Upper lobe of left lung (tissue), 6 donors: ENCODE measurements at regions not wholly inside any gene's neighbourhood (a gene's known extent, or its start where the extent isn't known, plus 50 kb on each side); places are given as distances from the start of the nearest gene placed in this dataset.

Experiments
- ATAC-seq, 2 donors: fragments of 200-7000 bp; cut with Tn5 transposase; one replicate each; pipeline ENCODE4 v1.9.1; 2022; ENCODE audit warnings: mild to moderate bottlenecking in 2 of 2, moderate library complexity in 2 of 2; ENCODE audit not compliant: low FRiP score in 2 of 2
- DNase-seq, 2 donors: peaks; one replicate each; pipeline ENCODE4 v3.0.0-alpha.2; 2019 to 2020
- H3K27ac ChIP-seq, 4 donors: fragments of 200-600 bp; sonication (generic); one replicate each; pipeline ENCODE4 v1.5.1; 2016 to 2019
- H3K27me3 ChIP-seq, 4 donors: fragments of 200-600 bp; sonication (generic); one replicate each; pipeline ENCODE4 v1.5.1; 2017 to 2019
- H3K36me3 ChIP-seq, 4 donors: fragments of 200-600 bp; sonication (generic); one replicate each; pipeline ENCODE4 v1.5.1; 2016 to 2019
- H3K4me1 ChIP-seq, 4 donors: fragments of 200-600 bp; sonication (generic); one replicate each; pipeline ENCODE4 v1.5.1; 2018 to 2019
- H3K4me3 ChIP-seq, 4 donors: fragments of 200-600 bp; sonication (generic); one replicate each; pipeline ENCODE4 v1.5.1; 2017 to 2019; ENCODE audit warnings: mild to moderate bottlenecking in 2 of 4, moderate library complexity in 1 of 4
- H3K9me3 ChIP-seq, 4 donors: fragments of 200-600 bp; sonication (generic); one replicate each; pipeline ENCODE4 v1.5.1; 2018 to 2019
- CTCF ChIP-seq, 6 experiments: fragments of 450-650 bp in 4 of 6; fragments of 200-600 bp in 2 of 6; sonication (generic) in 2 of 6; IDR thresholded peaks; one replicate each; pipeline ENCODE4 v1.5.1; 2016 to 2019; ENCODE audit warnings: antibody characterized with exemption in 6 of 6
- EP300 ChIP-seq, 4 donors: sonication (generic); formaldehyde crosslinking; IDR thresholded peaks; one replicate each; pipeline ENCODE4 v1.5.1; 2017; ENCODE audit warnings: antibody characterized with exemption in 4 of 4, control low read depth in 2 of 4
- POLR2A ChIP-seq, 4 donors: fragments of 450-650 bp; IDR thresholded peaks; one replicate each; pipeline ENCODE4 v1.5.1; 2016 to 2017; ENCODE audit warnings: antibody characterized with exemption in 4 of 4, mild to moderate bottlenecking in 2 of 4
- POLR2AphosphoS5 ChIP-seq, 2 donors: sonication (generic); formaldehyde crosslinking; IDR thresholded peaks; one replicate each; pipeline ENCODE4 v1.5.1; 2017; ENCODE audit warnings: antibody characterized with exemption in 2 of 2
- WGBS, 2 donors: methylation state at CpG; one replicate each; pipeline ENCODE4 v1.1.5; 2017 to 2018; 5-methylcytosine and 5-hydroxymethylcytosine counted together
- donor health status: DM: no; HTN: no; CAD: no; lungs with moderate emphysema.
- donor health status: DM: no; HTN: yes; CAD: no; lungs with severe emphysema.

DNA sequence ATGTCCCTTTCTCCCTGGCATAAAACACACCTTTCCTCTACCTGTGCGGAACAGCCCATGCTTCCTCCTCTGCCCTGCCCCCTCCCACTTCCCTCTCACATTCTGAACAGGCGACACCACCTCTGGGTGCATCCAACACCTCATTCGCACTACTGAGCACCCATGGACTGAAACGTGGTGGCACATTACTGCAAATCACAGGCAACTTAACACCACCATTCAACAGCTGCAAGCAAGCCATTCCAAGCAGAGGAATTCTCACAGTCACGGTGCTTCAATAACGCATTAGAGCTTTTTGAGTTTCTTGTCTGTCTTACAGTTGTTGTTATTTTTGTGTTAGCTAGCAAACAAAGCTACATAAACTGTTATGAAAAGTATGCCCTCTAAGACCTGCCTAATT, 298.2 kb upstream of the TAS2R1 start:
- Histone ChIP-seq H3K27ac (no peak overlapping the region), H3K4me1 (no peaks in the 10 kb centered on the region), H3K27me3 (no peaks in the 10 kb centered on the region), H3K4me3 (no peak overlapping the region), H3K9me3 (peaks cover 0 to 3% (median under 1%) of the 10 kb centered on the region in 4 donors), H3K36me3 (no peaks in the 10 kb centered on the region)
- TF ChIP-seq POLR2AphosphoS5 (IDR thresholded peaks at IDR 0.05) (no peak), CTCF (IDR thresholded peaks at IDR 0.05) (no peak), EP300 (IDR thresholded peaks at IDR 0.05) (no peak), POLR2A (IDR thresholded peaks at IDR 0.05) (no peak)
- no peak for DNase-seq
- WGBS, 2 donors = 45 to 48% methylated on average over 6 of the region's 6 CpGs
- ATAC-seq = no peak

DNA sequence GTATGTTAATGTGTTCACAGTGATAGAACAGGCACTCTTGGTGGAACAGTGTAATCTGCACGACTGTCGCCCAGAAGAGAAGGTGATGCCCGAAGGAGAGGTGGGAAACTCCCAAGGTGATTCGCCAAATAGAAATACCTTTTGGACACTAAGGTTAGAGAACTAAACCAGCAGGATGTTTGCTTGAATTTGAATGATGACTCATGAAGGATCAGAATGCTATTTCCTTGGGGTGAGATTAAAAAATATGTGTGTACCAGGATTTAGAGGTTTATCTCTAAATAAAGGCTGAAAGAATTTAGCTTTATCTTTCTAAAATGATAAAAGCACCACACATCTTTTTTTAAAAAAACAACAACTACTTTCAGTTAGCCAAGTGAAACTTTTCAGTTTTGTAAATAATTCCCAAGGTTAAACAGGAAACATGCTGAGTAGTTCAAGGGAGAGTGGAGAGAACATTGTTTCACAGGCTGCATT, 297.4 kb upstream of the TAS2R1 start:
- no peak for TF ChIP-seq POLR2AphosphoS5 (IDR thresholded peaks at IDR 0.05)
- TF ChIP-seq CTCF (IDR thresholded peaks at IDR 0.05) = no peak
- no peak for TF ChIP-seq POLR2A (IDR thresholded peaks at IDR 0.05)
- no peak for TF ChIP-seq EP300 (IDR thresholded peaks at IDR 0.05)
- Histone ChIP-seq H3K27me3 (no peaks in the 10 kb centered on the region), H3K27ac (no peak overlapping the region), H3K4me3 (no peak overlapping the region), H3K4me1 (no peaks in the 10 kb centered on the region), H3K9me3 (peaks cover 3 to 7% (median 5%) of the 10 kb centered on the region in 4 donors), H3K36me3 (no peaks in the 10 kb centered on the region)
- no peak for DNase-seq
- no peak for ATAC-seq
- 63 to 71% methylated on average over 4 of the region's 4 CpGs for WGBS, 2 donors

DNA sequence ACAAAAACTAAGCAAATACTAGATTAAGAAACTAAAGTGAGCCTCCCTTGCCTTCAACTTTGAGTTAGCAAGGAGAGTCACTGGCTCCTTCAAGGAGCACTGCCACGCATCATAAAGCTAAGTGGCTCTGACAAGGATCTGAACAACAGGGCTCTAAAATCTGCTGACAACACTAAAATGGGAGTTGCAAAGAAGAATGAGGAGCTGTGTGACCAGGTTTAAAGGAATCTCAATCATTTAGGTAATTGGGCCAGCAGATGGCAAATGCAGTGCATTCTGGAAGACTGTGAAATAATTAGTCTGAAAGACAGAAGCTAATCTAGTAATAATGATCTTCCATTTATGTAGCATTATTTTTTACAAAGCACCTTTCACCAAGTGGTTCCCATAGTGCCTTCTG, 297.0 kb upstream of the TAS2R1 start:
- ATAC-seq (no peak), DNase-seq (no peak)
- TF ChIP-seq CTCF (IDR thresholded peaks at IDR 0.05) = no peak
- TF ChIP-seq POLR2AphosphoS5 (IDR thresholded peaks at IDR 0.05) = no peak
- TF ChIP-seq EP300 (IDR thresholded peaks at IDR 0.05) = no peak
- no peak for TF ChIP-seq POLR2A (IDR thresholded peaks at IDR 0.05)
- Histone ChIP-seq H3K27me3 (no peaks in the 10 kb centered on the region), H3K4me1 (no peaks in the 10 kb centered on the region), H3K36me3 (no peaks in the 10 kb centered on the region), H3K4me3 (no peak overlapping the region), H3K27ac (no peak overlapping the region), H3K9me3 (peaks cover 3 to 10% (median 5%) of the 10 kb centered on the region in 4 donors)
- 53 to 73% methylated on average over 1 of the region's 1 CpG for WGBS, 2 donors

DNA sequence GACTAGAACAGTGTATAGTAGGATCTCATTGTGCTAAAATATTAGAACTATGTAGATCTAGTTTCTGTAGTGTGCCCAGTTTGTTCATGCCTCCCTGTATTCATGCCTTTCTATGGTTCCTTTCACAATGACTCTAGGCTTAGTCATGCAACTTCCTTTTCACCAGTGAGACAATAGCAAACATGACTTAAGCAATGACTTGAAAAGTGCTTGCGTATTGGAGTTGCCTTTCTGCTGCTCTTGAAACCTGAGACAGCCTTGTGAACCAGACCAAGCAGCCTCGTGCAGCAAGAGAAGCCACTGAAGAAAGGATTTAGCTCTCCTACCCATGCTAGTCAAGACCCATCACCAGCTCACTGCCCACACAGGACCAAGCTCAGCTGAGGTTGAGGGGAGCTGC, 294.5 kb upstream of the TAS2R1 start:
- Histone ChIP-seq H3K9me3 (peaks cover 3 to 10% (median 5%) of the 10 kb centered on the region in 4 donors), H3K4me1 (no peaks in the 10 kb centered on the region), H3K36me3 (no peaks in the 10 kb centered on the region), H3K27ac (no peak overlapping the region), H3K27me3 (no peaks in the 10 kb centered on the region), H3K4me3 (no peak overlapping the region)
- WGBS, 2 donors = 34 to 55% methylated on average over 2 of the region's 2 CpGs
- TF ChIP-seq POLR2A (IDR thresholded peaks at IDR 0.05) (no peak), EP300 (IDR thresholded peaks at IDR 0.05) (peak in 1 of 4 donors; percentile 61)
- ATAC-seq (peak in 1 of 2 donors; percentile 74), DNase-seq (peak in 1 of 2 donors; percentile 54)

DNA sequence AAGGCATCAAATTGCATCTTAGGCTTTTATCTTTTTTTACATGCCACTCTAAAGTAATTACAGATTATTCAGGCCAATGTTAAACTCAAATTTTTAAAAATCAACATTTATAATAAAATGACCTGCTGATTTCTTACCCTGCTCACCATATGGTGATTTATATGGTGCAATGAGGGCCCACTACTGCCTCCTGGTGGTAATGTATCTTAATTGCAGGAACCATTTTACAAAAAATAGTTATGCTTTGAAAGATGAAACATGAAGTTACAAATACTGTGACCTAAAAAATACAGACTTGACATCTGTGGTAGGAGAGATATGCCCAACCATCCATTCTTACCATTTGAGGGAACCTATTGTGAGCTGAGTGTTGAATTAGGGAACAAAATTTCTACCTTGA, 292.6 kb upstream of the TAS2R1 start:
- H3K27ac ChIP-seq = no peak overlapping the region
- H3K27me3 ChIP-seq = no peaks in the 10 kb centered on the region
- no peak for ATAC-seq
- TF ChIP-seq POLR2A (IDR thresholded peaks at IDR 0.05) = no peak
- no peak for TF ChIP-seq CTCF (IDR thresholded peaks at IDR 0.05)
- no peak for TF ChIP-seq POLR2AphosphoS5 (IDR thresholded peaks at IDR 0.05)
- TF ChIP-seq EP300 (IDR thresholded peaks at IDR 0.05) = no peak
- H3K4me1 ChIP-seq = no peaks in the 10 kb centered on the region
- H3K36me3 ChIP-seq = no peaks in the 10 kb centered on the region
- no peak overlapping the region for H3K4me3 ChIP-seq
- peaks cover 3 to 10% (median 5%) of the 10 kb centered on the region in 4 donors for H3K9me3 ChIP-seq
- no peak for DNase-seq
